HG02763 (cell line): ENCODE measurements at regions not wholly inside any gene's neighbourhood (a gene's known extent, or its start where the extent isn't known, plus 50 kb on each side); places are given as distances from the start of the nearest gene placed in this dataset.
"Not testable (repeated sequence)": the region's sequence is repeated elsewhere in the genome, so short reads cannot be mapped to it uniquely, and the experiment has no call there.

Experiments used
- ATAC-seq: cut with Tn5 transposase; IDR thresholded peaks from one replicate; pipeline ENCODE4 v1.9.1; 2021; ENCODE audit warnings: mild to moderate bottlenecking, moderate library complexity; ENCODE audit not compliant: unreplicated experiment

GRCh38 chr3:110646055-110646454, 425.6 kb upstream of the NECTIN3 start:
- no peak for ATAC-seq

DNA sequence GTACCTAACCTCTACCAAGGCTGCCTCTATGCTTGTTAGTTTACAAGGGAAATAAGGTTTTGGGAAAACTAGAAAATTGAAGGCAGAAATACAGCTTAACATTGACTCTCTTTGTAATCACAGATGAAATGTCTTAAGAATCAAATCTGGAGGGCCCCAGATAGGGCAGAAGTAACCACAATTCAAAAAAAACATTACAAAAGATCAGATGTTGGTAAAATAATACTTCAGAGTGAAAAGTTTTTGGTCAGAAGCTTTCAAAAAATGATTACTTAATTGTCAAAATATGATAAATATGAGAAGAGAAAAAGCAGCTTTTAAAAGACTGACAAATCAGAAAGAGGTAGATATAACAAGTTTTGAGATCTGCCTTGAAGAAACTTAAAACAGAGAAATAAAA, 425.1 kb upstream of the NECTIN3 start:
- no peak for ATAC-seq

DNA sequence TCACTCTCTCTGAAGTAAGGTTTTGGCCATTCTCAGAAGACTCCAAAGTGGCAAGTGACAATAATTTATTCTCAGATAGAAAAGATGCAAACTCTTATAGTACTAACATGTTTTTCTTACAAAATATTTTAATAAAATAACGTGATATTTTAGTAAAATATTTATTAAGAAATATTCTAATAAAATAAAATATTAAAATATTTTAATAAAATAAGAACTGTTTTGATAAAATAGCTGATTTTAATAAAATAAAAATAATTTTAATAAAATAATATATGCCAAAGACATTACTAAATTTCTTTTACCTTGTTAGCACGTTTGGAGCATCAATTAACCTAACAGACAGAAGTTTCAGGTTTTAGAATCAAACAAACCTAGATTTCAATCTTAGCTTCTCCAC, 424.0 kb upstream of the NECTIN3 start:
- ATAC-seq, result no peak

GRCh38 chr3:110650741-110651140, 420.9 kb upstream of the NECTIN3 start:
- no peak for ATAC-seq

GRCh38 chr3:110654843-110655502, 416.6 kb upstream of the NECTIN3 start:
- ATAC-seq, result no peak

- no peak for ATAC-seq
Observed at GRCh38 chr3:110656394-110657025, 415.1 kb upstream of the NECTIN3 start.

DNA sequence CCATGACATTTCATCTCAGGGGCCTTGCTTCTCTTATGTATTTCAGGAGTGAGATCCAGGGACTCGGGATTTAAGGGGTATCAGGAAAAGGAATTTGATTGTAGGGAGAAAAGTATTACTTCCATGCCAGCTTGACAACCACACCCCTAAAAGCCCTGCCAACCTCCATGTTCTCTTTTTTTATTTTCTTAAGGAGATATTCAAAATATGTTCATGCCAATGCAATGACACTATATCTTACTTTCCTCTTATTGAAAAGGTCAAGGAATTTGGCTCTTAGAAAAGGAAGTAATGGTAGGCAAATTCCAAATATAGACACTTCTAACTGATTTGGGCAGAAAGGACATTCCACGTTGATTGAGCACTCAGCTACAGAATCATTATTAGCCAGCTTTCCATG, 407.5 kb upstream of the NECTIN3 start:
- no peak for ATAC-seq

DNA sequence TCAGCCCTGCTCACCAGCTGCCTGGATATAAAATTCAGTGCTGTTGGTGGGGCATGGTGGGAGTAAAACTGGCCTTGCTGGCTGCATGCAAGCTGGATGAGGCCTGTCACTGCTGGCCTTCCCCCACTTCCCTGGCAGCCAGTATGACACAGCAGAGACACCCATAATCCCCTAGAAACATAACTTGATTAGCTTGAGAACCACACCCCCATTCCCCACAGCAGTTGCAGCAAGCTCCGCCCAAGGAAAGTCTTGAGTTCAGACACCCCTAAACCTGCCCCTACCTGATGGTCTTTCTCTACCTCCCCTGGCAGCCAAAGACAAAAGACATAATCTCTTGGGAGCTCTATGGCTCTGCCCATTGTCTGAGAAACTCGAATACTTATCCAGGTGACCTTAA, 405.1 kb upstream of the NECTIN3 start:
- ATAC-seq, result no peak

DNA sequence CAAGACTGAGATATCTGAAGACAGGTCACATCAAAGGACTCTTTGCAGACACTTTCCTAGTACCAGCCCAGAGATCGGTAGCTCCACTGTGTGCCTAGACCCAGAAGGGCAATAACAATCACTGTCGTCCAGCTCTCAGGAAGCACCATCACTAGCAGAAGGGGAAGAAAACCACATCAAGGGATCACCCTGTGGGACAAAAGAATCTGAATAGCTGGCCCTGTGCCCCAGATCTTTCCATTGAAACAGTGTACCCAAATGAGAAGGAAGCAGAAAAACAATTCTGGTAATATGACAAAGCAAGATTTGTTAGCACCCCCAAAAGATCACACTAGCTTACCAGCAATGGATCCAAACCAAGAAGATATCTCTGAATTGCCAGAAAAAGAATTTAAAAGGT, 404.4 kb upstream of the NECTIN3 start:
- ATAC-seq, result no peak

GRCh38 chr3:110670407-110670806, 401.2 kb upstream of the NECTIN3 start:
- no peak for ATAC-seq

DNA sequence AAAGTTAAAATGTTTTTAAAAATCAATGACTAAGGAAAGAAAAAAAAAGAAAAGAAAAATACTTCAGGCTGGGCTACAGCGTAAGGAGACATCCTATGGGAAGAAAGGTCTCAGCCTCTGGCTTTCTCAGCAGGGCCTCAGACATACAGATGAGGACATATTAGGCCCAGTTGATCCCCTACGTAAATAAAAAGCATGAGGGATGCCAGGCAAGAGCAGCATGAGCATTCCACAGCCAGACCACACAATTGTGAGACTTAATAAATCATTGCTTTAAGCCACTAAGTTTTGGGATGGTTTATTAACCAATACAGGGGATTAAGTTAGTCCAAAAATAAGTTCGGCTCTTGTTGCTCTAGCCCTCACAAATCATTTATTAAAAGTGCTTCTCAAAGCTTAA, 394.1 kb upstream of the NECTIN3 start:
- no peak for ATAC-seq

DNA sequence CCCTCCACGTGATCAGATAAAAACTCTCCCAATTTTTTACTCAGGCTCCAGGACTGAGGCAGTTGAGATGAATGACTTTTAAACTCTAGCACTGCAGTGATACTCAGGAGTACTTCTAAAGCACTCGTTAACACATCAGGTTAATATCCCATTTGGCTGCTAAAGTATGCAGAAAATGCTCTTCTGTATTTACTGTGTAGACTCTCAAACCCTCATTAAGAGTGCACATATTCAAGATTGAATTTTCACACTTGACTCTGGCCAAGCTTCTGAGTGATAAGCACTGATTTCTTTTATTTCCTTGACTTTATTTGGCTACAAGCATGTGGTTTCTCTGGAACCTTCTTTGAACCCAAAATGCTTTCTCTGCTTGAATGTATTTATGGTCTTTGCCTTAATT, 392.3 kb upstream of the NECTIN3 start:
- ATAC-seq, result no peak

DNA sequence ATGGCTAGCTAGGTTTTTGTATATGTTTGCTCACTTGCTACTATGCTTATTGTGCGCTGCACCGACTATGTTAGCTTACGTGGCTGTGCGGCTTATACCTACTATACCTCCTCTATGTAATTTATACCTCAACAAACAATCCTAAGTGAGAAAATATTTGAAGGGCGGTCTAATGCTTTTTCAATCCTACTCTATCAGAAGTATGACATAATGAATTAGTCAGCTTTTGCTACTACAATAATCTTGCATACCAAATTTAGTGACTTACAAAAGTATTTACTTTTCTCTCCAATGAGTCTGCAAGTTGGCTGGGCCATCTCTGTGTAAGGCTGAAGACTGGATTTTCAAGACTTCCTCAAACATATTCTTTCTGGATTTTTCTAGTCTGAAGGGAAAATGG, 391.2 kb upstream of the NECTIN3 start:
- no peak for ATAC-seq

- ATAC-seq, result no peak
Observed at GRCh38 chr3:110684466-110684865, 387.1 kb upstream of the NECTIN3 start.

GRCh38 chr3:110685630-110686029, 386.0 kb upstream of the NECTIN3 start:
- ATAC-seq, result no peak

DNA sequence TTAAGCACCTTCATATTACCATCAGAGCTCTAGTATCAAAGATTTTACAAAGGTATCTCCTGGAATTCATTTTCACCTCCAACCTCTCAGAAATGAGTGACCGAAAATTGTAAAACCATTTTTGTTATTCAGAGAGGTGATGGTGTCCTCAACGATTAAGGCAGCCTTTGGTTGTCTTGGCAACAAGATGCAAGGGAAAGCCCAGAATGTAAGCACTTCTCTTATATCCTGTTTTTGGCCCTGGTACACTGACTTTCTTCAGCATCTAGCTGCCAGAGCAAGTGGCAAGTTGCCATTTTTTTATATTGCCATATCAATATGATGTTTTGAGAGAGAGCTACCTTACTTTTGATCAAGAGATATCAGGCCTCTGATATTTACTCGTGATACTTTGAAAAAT, 384.9 kb upstream of the NECTIN3 start:
- ATAC-seq, result no peak

- no peak for ATAC-seq
Observed at GRCh38 chr3:110687138-110687537, 384.5 kb upstream of the NECTIN3 start.

DNA sequence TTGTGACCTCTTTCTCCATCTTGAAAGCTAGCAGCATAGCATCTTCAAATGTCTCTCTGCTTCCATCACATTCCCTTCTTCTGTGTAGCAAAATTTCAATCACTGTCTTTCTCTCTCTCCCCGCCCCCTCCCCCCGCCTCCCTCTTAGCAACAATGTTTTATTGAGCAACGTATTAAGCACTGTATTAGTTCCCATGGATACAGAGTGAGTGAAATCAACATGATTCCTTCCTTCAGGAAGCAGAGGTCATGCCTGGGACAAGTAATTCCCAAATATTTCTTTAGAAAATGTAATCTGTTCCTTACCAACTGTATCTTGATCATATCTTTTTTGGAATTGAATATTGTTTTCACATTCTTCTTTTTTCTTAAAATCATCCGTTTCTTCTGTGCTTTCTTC, 373.7 kb upstream of the NECTIN3 start:
- ATAC-seq, result no peak

- ATAC-seq, result not testable (repeated sequence)
Observed at GRCh38 chr3:110704332-110704731, 367.3 kb upstream of the NECTIN3 start.

GRCh38 chr3:110708156-110708555, 363.5 kb upstream of the NECTIN3 start:
- no peak for ATAC-seq

- ATAC-seq, result no peak
Observed at GRCh38 chr3:110710156-110710555, 361.5 kb upstream of the NECTIN3 start.

DNA sequence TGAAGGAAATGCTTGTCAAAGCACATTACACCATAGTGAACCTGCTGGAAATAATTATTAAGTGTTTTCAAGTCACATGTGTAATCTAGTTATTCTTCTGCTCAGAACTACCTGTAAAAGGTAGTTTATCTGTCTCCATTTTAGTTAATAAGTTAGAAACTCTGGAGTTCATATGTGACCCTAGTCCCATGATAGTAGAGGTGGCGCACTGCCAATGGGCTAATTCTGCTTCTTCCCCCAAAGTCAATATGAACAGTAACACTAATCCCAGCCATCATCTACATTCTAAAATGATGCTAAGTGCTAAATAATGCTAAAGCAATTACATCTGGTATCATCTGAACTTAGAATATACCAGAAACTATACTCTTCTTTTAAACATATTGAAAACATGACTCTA, 361.0 kb upstream of the NECTIN3 start:
- ATAC-seq, result no peak
